ENCODE measurements at regions not wholly inside any gene's neighbourhood (a gene's known extent, or its start where the extent isn't known, plus 50 kb on each side); places are given as distances from the start of the nearest gene placed in this dataset.

DNA sequence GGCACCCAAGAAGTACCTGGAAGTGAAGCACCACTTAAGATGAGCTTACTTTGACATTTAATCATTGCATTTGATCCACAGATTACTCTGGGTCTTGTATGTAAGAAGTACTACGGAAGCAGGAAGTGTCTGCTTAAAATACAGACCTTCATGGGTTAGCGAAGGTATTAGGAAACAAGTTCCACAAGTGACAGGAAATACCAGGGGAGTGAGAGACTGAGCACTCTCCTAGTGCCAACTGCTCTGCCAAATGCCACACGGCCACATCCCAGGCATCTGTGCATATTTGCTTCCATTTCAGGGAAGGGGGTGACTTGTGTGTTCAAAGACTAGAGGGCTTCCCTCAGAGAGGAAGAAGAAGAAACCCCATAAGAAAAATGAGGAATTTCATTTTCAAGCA lies 57.2 kb upstream of the ANK3 start (continued):
- TF ChIP-seq, protein P1, sequence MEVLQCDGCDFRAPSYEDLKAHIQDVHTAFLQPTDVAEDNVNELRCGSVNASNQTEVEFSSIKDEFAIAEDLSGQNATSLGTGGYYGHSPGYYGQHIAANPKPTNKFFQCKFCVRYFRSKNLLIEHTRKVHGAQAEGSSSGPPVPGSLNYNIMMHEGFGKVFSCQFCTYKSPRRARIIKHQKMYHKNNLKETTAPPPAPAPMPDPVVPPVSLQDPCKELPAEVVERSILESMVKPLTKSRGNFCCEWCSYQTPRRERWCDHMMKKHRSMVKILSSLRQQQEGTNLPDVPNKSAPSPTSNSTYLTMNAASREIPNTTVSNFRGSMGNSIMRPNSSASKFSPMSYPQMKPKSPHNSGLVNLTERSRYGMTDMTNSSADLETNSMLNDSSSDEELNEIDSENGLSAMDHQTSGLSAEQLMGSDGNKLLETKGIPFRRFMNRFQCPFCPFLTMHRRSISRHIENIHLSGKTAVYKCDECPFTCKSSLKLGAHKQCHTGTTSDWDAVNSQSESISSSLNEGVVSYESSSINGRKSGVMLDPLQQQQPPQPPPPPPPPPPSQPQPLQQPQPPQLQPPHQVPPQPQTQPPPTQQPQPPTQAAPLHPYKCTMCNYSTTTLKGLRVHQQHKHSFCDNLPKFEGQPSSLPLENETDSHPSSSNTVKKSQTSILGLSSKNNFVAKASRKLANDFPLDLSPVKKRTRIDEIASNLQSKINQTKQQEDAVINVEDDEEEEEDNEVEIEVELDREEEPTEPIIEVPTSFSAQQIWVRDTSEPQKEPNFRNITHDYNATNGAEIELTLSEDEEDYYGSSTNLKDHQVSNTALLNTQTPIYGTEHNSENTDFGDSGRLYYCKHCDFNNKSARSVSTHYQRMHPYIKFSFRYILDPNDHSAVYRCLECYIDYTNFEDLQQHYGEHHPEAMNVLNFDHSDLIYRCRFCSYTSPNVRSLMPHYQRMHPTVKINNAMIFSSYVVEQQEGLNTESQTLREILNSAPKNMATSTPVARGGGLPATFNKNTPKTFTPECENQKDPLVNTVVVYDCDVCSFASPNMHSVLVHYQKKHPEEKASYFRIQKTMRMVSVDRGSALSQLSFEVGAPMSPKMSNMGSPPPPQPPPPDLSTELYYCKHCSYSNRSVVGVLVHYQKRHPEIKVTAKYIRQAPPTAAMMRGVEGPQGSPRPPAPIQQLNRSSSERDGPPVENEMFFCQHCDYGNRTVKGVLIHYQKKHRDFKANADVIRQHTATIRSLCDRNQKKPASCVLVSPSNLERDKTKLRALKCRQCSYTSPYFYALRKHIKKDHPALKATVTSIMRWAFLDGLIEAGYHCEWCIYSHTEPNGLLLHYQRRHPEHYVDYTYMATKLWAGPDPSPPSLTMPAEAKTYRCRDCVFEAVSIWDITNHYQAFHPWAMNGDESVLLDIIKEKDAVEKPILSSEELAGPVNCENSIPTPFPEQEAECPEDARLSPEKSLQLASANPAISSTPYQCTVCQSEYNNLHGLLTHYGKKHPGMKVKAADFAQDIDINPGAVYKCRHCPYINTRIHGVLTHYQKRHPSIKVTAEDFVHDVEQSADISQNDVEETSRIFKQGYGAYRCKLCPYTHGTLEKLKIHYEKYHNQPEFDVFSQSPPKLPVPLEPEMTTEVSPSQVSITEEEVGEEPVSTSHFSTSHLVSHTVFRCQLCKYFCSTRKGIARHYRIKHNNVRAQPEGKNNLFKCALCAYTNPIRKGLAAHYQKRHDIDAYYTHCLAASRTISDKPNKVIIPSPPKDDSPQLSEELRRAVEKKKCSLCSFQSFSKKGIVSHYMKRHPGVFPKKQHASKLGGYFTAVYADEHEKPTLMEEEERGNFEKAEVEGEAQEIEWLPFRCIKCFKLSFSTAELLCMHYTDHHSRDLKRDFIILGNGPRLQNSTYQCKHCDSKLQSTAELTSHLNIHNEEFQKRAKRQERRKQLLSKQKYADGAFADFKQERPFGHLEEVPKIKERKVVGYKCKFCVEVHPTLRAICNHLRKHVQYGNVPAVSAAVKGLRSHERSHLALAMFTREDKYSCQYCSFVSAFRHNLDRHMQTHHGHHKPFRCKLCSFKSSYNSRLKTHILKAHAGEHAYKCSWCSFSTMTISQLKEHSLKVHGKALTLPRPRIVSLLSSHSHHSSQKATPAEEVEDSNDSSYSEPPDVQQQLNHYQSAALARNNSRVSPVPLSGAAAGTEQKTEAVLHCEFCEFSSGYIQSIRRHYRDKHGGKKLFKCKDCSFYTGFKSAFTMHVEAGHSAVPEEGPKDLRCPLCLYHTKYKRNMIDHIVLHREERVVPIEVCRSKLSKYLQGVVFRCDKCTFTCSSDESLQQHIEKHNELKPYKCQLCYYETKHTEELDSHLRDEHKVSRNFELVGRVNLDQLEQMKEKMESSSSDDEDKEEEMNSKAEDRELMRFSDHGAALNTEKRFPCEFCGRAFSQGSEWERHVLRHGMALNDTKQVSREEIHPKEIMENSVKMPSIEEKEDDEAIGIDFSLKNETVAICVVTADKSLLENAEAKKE (CRISPR knock-in tag; IDR thresholded peaks at IDR 0.05), result no peak
- no peak for TF ChIP-seq STAT1 (IDR thresholded peaks at IDR 0.05; ENCODE audit: unreplicated experiment)
- TF ChIP-seq ZNF114 (CRISPR knock-in tag; IDR thresholded peaks at IDR 0.05), result no peak
- TF ChIP-seq NANOG (IDR thresholded peaks at IDR 0.05; ENCODE audit: borderline replicate concordance), result no peak
- no peak for TF ChIP-seq ZNF331 (CRISPR knock-in tag; IDR thresholded peaks at IDR 0.05; ENCODE audit: low read depth)
- no peak for TF ChIP-seq EZH2 (IDR thresholded peaks at IDR 0.05; ENCODE audit: low read depth, unreplicated experiment)
- TF ChIP-seq, protein P2, sequence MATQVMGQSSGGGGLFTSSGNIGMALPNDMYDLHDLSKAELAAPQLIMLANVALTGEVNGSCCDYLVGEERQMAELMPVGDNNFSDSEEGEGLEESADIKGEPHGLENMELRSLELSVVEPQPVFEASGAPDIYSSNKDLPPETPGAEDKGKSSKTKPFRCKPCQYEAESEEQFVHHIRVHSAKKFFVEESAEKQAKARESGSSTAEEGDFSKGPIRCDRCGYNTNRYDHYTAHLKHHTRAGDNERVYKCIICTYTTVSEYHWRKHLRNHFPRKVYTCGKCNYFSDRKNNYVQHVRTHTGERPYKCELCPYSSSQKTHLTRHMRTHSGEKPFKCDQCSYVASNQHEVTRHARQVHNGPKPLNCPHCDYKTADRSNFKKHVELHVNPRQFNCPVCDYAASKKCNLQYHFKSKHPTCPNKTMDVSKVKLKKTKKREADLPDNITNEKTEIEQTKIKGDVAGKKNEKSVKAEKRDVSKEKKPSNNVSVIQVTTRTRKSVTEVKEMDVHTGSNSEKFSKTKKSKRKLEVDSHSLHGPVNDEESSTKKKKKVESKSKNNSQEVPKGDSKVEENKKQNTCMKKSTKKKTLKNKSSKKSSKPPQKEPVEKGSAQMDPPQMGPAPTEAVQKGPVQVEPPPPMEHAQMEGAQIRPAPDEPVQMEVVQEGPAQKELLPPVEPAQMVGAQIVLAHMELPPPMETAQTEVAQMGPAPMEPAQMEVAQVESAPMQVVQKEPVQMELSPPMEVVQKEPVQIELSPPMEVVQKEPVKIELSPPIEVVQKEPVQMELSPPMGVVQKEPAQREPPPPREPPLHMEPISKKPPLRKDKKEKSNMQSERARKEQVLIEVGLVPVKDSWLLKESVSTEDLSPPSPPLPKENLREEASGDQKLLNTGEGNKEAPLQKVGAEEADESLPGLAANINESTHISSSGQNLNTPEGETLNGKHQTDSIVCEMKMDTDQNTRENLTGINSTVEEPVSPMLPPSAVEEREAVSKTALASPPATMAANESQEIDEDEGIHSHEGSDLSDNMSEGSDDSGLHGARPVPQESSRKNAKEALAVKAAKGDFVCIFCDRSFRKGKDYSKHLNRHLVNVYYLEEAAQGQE (IDR thresholded peaks at IDR 0.05; ENCODE audit: unreplicated experiment), result no peak

Data from GM23338 (cell line).